Chondrocyte (in vitro differentiated cells): ENCODE measurements at regions not wholly inside any gene's neighbourhood (a gene's known extent, or its start where the extent isn't known, plus 50 kb on each side); places are given as distances from the start of the nearest gene placed in this dataset.
A peak's percentile ranks its signal among the peaks of the same experiment; 100 is the strongest.

ENCODE experiments used
- DNase-seq: peaks from one replicate; pipeline ENCODE4 v3.0.0; 2021; ENCODE audit warnings: mixed read lengths, low spot score
- H3K27ac Mint-ChIP-seq: one replicate; pipeline ENCODE4 v1.8.0; 2021; ENCODE audit warnings: mild to moderate bottlenecking, moderate library complexity, mixed read lengths; ENCODE audit not compliant: unreplicated experiment
- H3K27me3 Mint-ChIP-seq: 2 replicates; pipeline ENCODE4 v1.8.0; 2021; ENCODE audit warnings: low read depth, mixed read lengths
- H3K36me3 Mint-ChIP-seq: 2 replicates; pipeline ENCODE4 v1.8.0; 2021; ENCODE audit warnings: low read depth, mixed read lengths
- H3K4me1 Mint-ChIP-seq: 2 replicates; pipeline ENCODE4 v1.8.0; 2021; ENCODE audit warnings: low read depth, mild to moderate bottlenecking, mixed read lengths
- H3K4me3 Mint-ChIP-seq: one replicate; pipeline ENCODE4 v1.8.0; 2021; ENCODE audit warnings: mild to moderate bottlenecking, moderate library complexity, mixed read lengths; ENCODE audit not compliant: unreplicated experiment
- H3K9me3 Mint-ChIP-seq: 2 replicates; pipeline ENCODE4 v1.8.0; 2021; ENCODE audit warnings: low read depth, mixed read lengths
- CTCF ChIP-seq: fragments of 200-600 bp; sonication (generic); IDR thresholded peaks from 2 replicates; pipeline ENCODE4 v1.5.0; 2021; ENCODE audit warnings: antibody characterized with exemption, mild to moderate bottlenecking, moderate library complexity

- Mint-ChIP-seq H3K4me1 (peaks cover 27% of the 10 kb centered on the region), H3K36me3 (peaks cover 2% of the 10 kb centered on the region), H3K4me3 (no peak overlapping the region), H3K27ac (peak overlapping the region; percentile 79), H3K9me3 (no peaks in the 10 kb centered on the region), H3K27me3 (no peaks in the 10 kb centered on the region)
- no peak for DNase-seq
- TF ChIP-seq CTCF, result no peak
These were observed 346.3 kb upstream of the UMPS start for GRCh38 chr3:124383846-124384466.

GRCh38 chr3:124384527-124384926, 345.7 kb upstream of the UMPS start:
- Mint-ChIP-seq H3K4me1 (peaks cover 27% of the 10 kb centered on the region), H3K36me3 (peaks cover 2% of the 10 kb centered on the region), H3K27me3 (no peaks in the 10 kb centered on the region), H3K9me3 (no peaks in the 10 kb centered on the region), H3K4me3 (no peak overlapping the region), H3K27ac (no peak overlapping the region)
- TF ChIP-seq CTCF, result no peak
- no peak for DNase-seq

GRCh38 chr3:124385996-124386395, 344.3 kb upstream of the UMPS start:
- peaks cover 2% of the 10 kb centered on the region for H3K36me3 Mint-ChIP-seq

GRCh38 chr3:124386996-124387595, 343.2 kb upstream of the UMPS start:
- no peaks in the 10 kb centered on the region for H3K27me3 Mint-ChIP-seq
- H3K4me1 Mint-ChIP-seq, result peaks cover 32% of the 10 kb centered on the region
- H3K27ac Mint-ChIP-seq, result no peak overlapping the region

More at GRCh38 chr3:124385996-124386395, 344.3 kb upstream of the UMPS start:
- Mint-ChIP-seq H3K4me1 (peaks cover 38% of the 10 kb centered on the region), H3K27ac (no peak overlapping the region), H3K9me3 (no peaks in the 10 kb centered on the region), H3K4me3 (no peak overlapping the region), H3K27me3 (no peaks in the 10 kb centered on the region)
- TF ChIP-seq CTCF, result no peak
- DNase-seq, result no peak

GRCh38 chr3:124391774-124392173, 338.5 kb upstream of the UMPS start:
- H3K9me3 Mint-ChIP-seq, result no peaks in the 10 kb centered on the region
- H3K27me3 Mint-ChIP-seq, result no peaks in the 10 kb centered on the region
- no peak overlapping the region for H3K27ac Mint-ChIP-seq
- peaks cover 5% of the 10 kb centered on the region for H3K36me3 Mint-ChIP-seq
- no peak for DNase-seq
- H3K4me1 Mint-ChIP-seq, result peaks cover 29% of the 10 kb centered on the region
- peak; percentile 39 for TF ChIP-seq CTCF
- no peak overlapping the region for H3K4me3 Mint-ChIP-seq

More at GRCh38 chr3:124386996-124387595, 343.2 kb upstream of the UMPS start:
- no peak for TF ChIP-seq CTCF
- Mint-ChIP-seq H3K9me3 (no peaks in the 10 kb centered on the region), H3K4me3 (no peak overlapping the region), H3K36me3 (peaks cover 4% of the 10 kb centered on the region)
- no peak for DNase-seq
